HEK293 (cell line): ENCODE measurements at regions not wholly inside any gene's neighbourhood (a gene's known extent, or its start where the extent isn't known, plus 50 kb on each side); places are given as distances from the start of the nearest gene placed in this dataset.

Source experiments
- ATF2 ChIP-seq: fragments of 450-650 bp; formaldehyde crosslinking; IDR thresholded peaks from 2 replicates; pipeline ENCODE4 v1.5.1; 2016; ENCODE audit warnings: missing biosample characterization, missing genetic modification characterization, low read depth
- CTCF ChIP-seq: fragments of 450-650 bp; formaldehyde crosslinking; IDR thresholded peaks from 2 replicates; pipeline ENCODE4 v1.5.1; 2016; ENCODE audit warnings: missing biosample characterization, missing genetic modification characterization
- FEZF1 ChIP-seq: fragments of 450-650 bp; formaldehyde crosslinking; IDR thresholded peaks from 2 replicates; pipeline ENCODE4 v1.5.1; 2016; ENCODE audit warnings: missing biosample characterization, missing genetic modification characterization
- REST ChIP-seq: fragments of 450-650 bp; formaldehyde crosslinking; IDR thresholded peaks from 2 replicates; pipeline ENCODE4 v1.5.1; 2016; ENCODE audit warnings: missing biosample characterization, missing genetic modification characterization
- TSHZ1 ChIP-seq: fragments of 450-650 bp; formaldehyde crosslinking; IDR thresholded peaks from 2 replicates; pipeline ENCODE4 v1.5.1; 2016; ENCODE audit warnings: missing biosample characterization, missing genetic modification characterization, borderline replicate concordance
- ZNF10 ChIP-seq: fragments of 450-650 bp; formaldehyde crosslinking; IDR thresholded peaks from 2 replicates; pipeline ENCODE4 v1.5.1; 2017; ENCODE audit warnings: missing biosample characterization, missing genetic modification characterization
- ZNF133 ChIP-seq: fragments of 450-650 bp; formaldehyde crosslinking; IDR thresholded peaks from 2 replicates; pipeline ENCODE4 v1.5.1; 2016; ENCODE audit warnings: missing biosample characterization, missing genetic modification characterization
- ZNF19 ChIP-seq: fragments of 450-650 bp; formaldehyde crosslinking; IDR thresholded peaks from 2 replicates; pipeline ENCODE4; 2016; ENCODE audit warnings: missing biosample characterization, missing genetic modification characterization, low read depth
- ZNF221 ChIP-seq: fragments of 450-650 bp; formaldehyde crosslinking; IDR thresholded peaks from 2 replicates; pipeline ENCODE4 v1.5.1; 2017; ENCODE audit warnings: missing biosample characterization, missing genetic modification characterization, borderline replicate concordance
- ZNF341 ChIP-seq: fragments of 450-650 bp; formaldehyde crosslinking; IDR thresholded peaks from 2 replicates; pipeline ENCODE4; 2016; ENCODE audit warnings: low read depth, missing biosample characterization, missing genetic modification characterization
- ZNF391 ChIP-seq: fragments of 450-650 bp; formaldehyde crosslinking; IDR thresholded peaks from 2 replicates; pipeline ENCODE4 v1.5.1; 2016; ENCODE audit warnings: low read depth, missing biosample characterization, missing genetic modification characterization, borderline replicate concordance
- ZNF398 ChIP-seq: fragments of 450-650 bp; formaldehyde crosslinking; IDR thresholded peaks from 2 replicates; pipeline ENCODE4 v1.5.1; 2017; ENCODE audit warnings: missing biosample characterization, missing genetic modification characterization
- ZNF639 ChIP-seq: fragments of 450-650 bp; formaldehyde crosslinking; IDR thresholded peaks from 2 replicates; pipeline ENCODE4 v1.5.1; 2016; ENCODE audit warnings: missing biosample characterization, missing genetic modification characterization

GRCh38 chr6:137708481-137708880 is 158.6 kb upstream of the TNFAIP3 start:
- no peak for TF ChIP-seq ZNF10
- no peak for TF ChIP-seq CTCF (tag by site-specific recombination)
- TF ChIP-seq ZNF391 (tag by site-specific recombination) = no peak
- TF ChIP-seq ZNF221 = no peak
- TF ChIP-seq ZNF341 (tag by site-specific recombination) = no peak
- TF ChIP-seq ZNF639 (tag by site-specific recombination) = no peak
- TF ChIP-seq ATF2 (tag by site-specific recombination) = no peak
- TF ChIP-seq TSHZ1 = no peak
- TF ChIP-seq REST (tag by site-specific recombination) = no peak
- TF ChIP-seq ZNF398 (tag by site-specific recombination) = no peak
- no peak for TF ChIP-seq FEZF1
- TF ChIP-seq ZNF19 (tag by site-specific recombination) = no peak
- no peak for TF ChIP-seq ZNF133
